Stimulated activated CD8-positive, alpha-beta memory T cell treated with anti-CD3 and anti-CD28 coated beads, Interleukin-7, amount 100 ng/mL, for 48 hours (primary cell): ENCODE measurements at regions not wholly inside any gene's neighbourhood (a gene's known extent, or its start where the extent isn't known, plus 50 kb on each side); places are given as distances from the start of the nearest gene placed in this dataset.
"Not testable (repeated sequence)": the region's sequence is repeated elsewhere in the genome, so short reads cannot be mapped to it uniquely, and the experiment has no call there.

ENCODE experiments used
- DNase-seq, 2 donors: peaks; one replicate each; pipeline ENCODE4 v3.0.0-alpha.2; 2020; ENCODE audit warnings: low read depth in 1 of 2; ENCODE audit errors: extremely low read depth in 1 of 2

GRCh38 chr17:47066841-47067682 lies 88.0 kb upstream of the RPRML start:
- DNase-seq, result peak; percentile 40 to 79

GRCh38 chr17:47066095-47066494 lies 87.0 kb upstream of the RPRML start:
- no peak for DNase-seq

- DNase-seq, result no peak
Measured at GRCh38 chr17:47064684-47065083, 85.6 kb upstream of the RPRML start.

- no peak for DNase-seq
Measured at GRCh38 chr17:47063475-47063874, 84.4 kb upstream of the RPRML start.

- DNase-seq, result not testable (repeated sequence)
Measured at GRCh38 chr17:47062851-47063250, 83.8 kb upstream of the RPRML start.

DNA sequence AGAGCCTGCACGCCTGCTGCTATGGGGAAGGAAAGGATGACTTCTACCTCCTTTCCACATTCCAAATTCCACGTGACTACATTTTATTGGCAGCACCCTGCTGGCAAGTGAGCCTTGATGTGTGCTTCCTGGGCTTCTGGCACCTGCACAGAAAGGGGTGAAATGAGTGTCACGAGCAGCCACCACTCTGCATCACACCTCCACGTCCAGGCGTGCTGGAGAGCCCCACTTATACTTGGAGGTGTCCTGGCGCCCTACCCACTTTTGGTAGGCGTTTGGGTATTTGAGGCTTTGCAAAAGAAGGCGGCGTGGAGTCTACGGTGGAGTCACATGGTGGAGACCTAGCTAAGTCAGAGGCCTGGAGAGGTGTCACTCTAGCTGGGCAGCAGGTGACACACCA lies 81.0 kb upstream of the RPRML start:
- not testable (repeated sequence) for DNase-seq

DNA sequence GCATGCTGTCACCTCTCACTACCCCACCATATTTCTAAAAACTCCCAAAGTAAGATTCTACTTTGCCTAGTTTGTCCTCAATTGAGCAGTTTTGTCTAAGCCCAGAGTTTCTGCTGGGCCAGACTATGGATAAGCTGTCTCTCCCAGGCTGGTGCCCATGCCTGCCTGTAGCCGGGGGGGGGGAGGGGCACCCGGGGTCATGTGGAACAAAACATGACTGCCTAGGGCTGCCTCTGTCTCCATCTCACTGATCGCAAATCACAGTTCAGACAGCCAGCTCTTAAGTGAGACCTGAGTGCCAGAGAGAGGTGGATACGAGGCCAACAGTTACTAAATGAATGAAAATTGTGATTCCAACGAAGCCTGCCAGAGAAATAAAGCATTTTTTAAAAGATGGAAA lies 78.8 kb upstream of the RPRML start:
- no peak for DNase-seq

DNA sequence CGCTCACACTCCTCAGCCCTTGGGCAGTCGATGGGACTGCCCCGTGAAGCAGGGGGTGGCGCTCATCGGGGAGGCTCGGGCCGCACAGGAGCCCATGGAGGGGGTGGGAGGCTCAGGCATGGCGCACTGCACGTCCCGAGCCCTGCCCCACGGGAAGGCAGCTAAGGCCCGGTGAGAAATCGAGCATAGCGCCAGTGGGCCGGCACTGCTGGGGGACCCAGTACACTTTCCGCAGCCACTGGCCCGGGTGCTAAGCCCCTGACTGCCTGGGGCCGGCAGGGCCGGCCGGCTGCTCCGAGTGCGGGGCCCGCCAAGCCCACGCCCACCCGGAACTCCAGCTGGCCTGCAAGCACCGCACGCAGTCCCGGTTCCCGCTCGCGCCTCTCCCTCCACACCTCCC lies 78.2 kb upstream of the RPRML start:
- not testable (repeated sequence) for DNase-seq

GRCh38 chr17:47056687-47057086 lies 77.6 kb upstream of the RPRML start:
- not testable (repeated sequence) for DNase-seq
